H1 (cell line): ENCODE measurements at regions not wholly inside any gene's neighbourhood (a gene's known extent, or its start where the extent isn't known, plus 50 kb on each side); places are given as distances from the start of the nearest gene placed in this dataset.

ENCODE experiments used
- CTCF ChIA-PET: fragments of 300-600 bp; sonication (Branson Sonifier 250); formaldehyde crosslinking; loops from one replicate; lab custom pipeline; 2021; ENCODE audit not compliant: partially characterized antibody; lab: Charles Lee
- POLR2A ChIA-PET: fragments of 300-600 bp; sonication (Branson Sonifier 250); formaldehyde crosslinking; loops from one replicate; lab custom pipeline; 2021; ENCODE audit warnings: inconsistent platforms; ENCODE audit not compliant: partially characterized antibody; lab: Charles Lee
- DNase-seq, 2 experiments: peaks; one replicate each; pipeline versions ENCODE4 v3.0.0 to v3.0.0-alpha.2; 2010 to 2022; ENCODE audit warnings: low spot score in 2 of 2, low read depth in 1 of 2, mixed read lengths in 1 of 2
- FAIRE-seq: peaks from 2 replicates; lab custom pipeline; 2011; peaks lifted over from hg19 to GRCh38; lab: Jason Lieb, UNC
- H2AFZ ChIP-seq: 2 replicates; pipeline ENCODE4 v1.8.1; 2012; ENCODE audit warnings: low read length, inconsistent platforms
- H2AK5ac ChIP-seq: 2 replicates; pipeline ENCODE4 v1.6.1; 2013; ENCODE audit warnings: low read depth, low read length
- H2BK120ac ChIP-seq: replicated peaks from 2 replicates; pipeline ENCODE3; 2013; ENCODE audit warnings: low read depth, low read length, inconsistent platforms
- H2BK12ac ChIP-seq: 2 replicates; pipeline ENCODE4 v1.6.1; 2013; ENCODE audit warnings: low read depth, low read length
- H2BK15ac ChIP-seq: 2 replicates; pipeline ENCODE4 v1.6.1; 2013; ENCODE audit warnings: low read length
- H2BK20ac ChIP-seq: 2 replicates; pipeline ENCODE4 v1.6.1; 2013; ENCODE audit warnings: low read length
- H2BK5ac ChIP-seq: 2 replicates; pipeline ENCODE4 v1.6.1; 2013; ENCODE audit warnings: low read depth, low read length
- H3K14ac ChIP-seq: 2 replicates; pipeline ENCODE4 v1.6.1; 2013; ENCODE audit warnings: inconsistent platforms; ENCODE audit not compliant: insufficient read length
- H3K18ac ChIP-seq: 2 replicates; pipeline ENCODE4 v1.6.1; 2013; ENCODE audit warnings: low read length; ENCODE audit errors: extremely low read depth
- H3K23ac ChIP-seq: 2 replicates; pipeline ENCODE4 v1.6.1; 2013; ENCODE audit warnings: inconsistent platforms; ENCODE audit not compliant: insufficient read length
- H3K23me2 ChIP-seq: 2 replicates; pipeline ENCODE4 v1.6.1; 2013; ENCODE audit warnings: low read depth, low read length
- H3K27ac ChIP-seq: 2 replicates; pipeline ENCODE4 v1.6.1; 2011; ENCODE audit warnings: low read depth, low read length, inconsistent platforms
- H3K27me3 ChIP-seq, 4 experiments: replicated peaks in 1 of 4; 1 replicate in 1 of 4; 2 replicates in 3 of 4; pipeline versions ENCODE4 v1.6.1 to v1.8.1; 2011 to 2013; ENCODE audit warnings: low read length in 3 of 4, mild to moderate bottlenecking in 3 of 4, inconsistent platforms in 2 of 4, mixed read lengths in 2 of 4, moderate library complexity in 1 of 4; ENCODE audit not compliant: control insufficient read depth in 3 of 4, insufficient read depth in 3 of 4; ENCODE audit errors: extremely low read depth in 1 of 4
- H3K36me3 ChIP-seq, 4 experiments: 2 replicates each; pipeline versions ENCODE4 v1.6.1 to v1.8.1; 2011 to 2013; ENCODE audit warnings: mild to moderate bottlenecking in 4 of 4, low read length in 3 of 4, moderate library complexity in 2 of 4, control low read depth in 1 of 4, inconsistent platforms in 1 of 4; ENCODE audit not compliant: insufficient read depth in 4 of 4, control insufficient read depth in 2 of 4
- H3K4ac ChIP-seq: replicated peaks from 2 replicates; pipeline ENCODE3; 2013; ENCODE audit warnings: low read length, low read depth, mixed read lengths, inconsistent platforms; ENCODE audit not compliant: insufficient read length
- H3K4me1 ChIP-seq, 4 experiments: replicated peaks in 1 of 4; 1 replicate in 1 of 4; 2 replicates in 3 of 4; pipeline versions ENCODE4 v1.6.1 to v1.8.1; 2011 to 2013; ENCODE audit warnings: low read length in 3 of 4, inconsistent platforms in 2 of 4, mixed read lengths in 1 of 4; ENCODE audit not compliant: insufficient read depth in 4 of 4, control insufficient read depth in 3 of 4
- H3K4me2 ChIP-seq, 2 experiments: 2 replicates each; pipeline versions ENCODE4 v1.6.1 to v1.8.1; 2011 to 2013; ENCODE audit warnings: low read depth in 2 of 2, low read length in 2 of 2, control low read depth in 1 of 2, inconsistent platforms in 1 of 2, mild to moderate bottlenecking in 1 of 2; ENCODE audit not compliant: insufficient read depth in 1 of 2
- H3K4me3 ChIP-seq, 4 experiments: fragments of 200-600, 300-600 bp in 1 of 4; sonication (generic), shearing (Covaris generic), sonication (Bioruptor Twin) in 1 of 4; 2 replicates each; pipeline versions ENCODE4 v1.5.1 to v1.8.1; 2011 to 2016; ENCODE audit warnings: low read length in 4 of 4, low read depth in 3 of 4, control low read depth in 2 of 4, inconsistent platforms in 2 of 4, mild to moderate bottlenecking in 2 of 4, mixed read lengths in 1 of 4, moderate library complexity in 1 of 4; ENCODE audit not compliant: insufficient read depth in 2 of 4; ENCODE audit errors: extremely low read depth in 1 of 4
- H3K56ac ChIP-seq: replicated peaks from 2 replicates; pipeline ENCODE3; 2013; ENCODE audit warnings: low read depth, mild to moderate bottlenecking, mixed read lengths, low read length, inconsistent platforms; ENCODE audit not compliant: insufficient read length
- H3K79me1 ChIP-seq: 2 replicates; pipeline ENCODE4 v1.6.1; 2013; ENCODE audit warnings: low read depth, low read length, control low read depth
- H3K79me2 ChIP-seq, 2 experiments: 2 replicates each; pipeline versions ENCODE4 v1.6.1 to v1.8.1; 2012 to 2013; ENCODE audit warnings: low read length in 2 of 2, mild to moderate bottlenecking in 2 of 2, inconsistent platforms in 1 of 2; ENCODE audit not compliant: insufficient read depth in 2 of 2, control insufficient read depth in 1 of 2
- H3K9ac ChIP-seq, 4 experiments: replicated peaks in 1 of 4; 1 replicate in 1 of 4; 2 replicates in 3 of 4; pipeline versions ENCODE4 v1.6.1 to v1.8.1; 2011 to 2013; ENCODE audit warnings: low read depth in 3 of 4, low read length in 3 of 4, control low read depth in 2 of 4, mild to moderate bottlenecking in 2 of 4, moderate library complexity in 2 of 4, inconsistent platforms in 1 of 4; ENCODE audit errors: extremely low read depth in 1 of 4
- H3K9me3 ChIP-seq, 2 experiments: 2 replicates each; pipeline versions ENCODE4 v1.6.1 to v1.8.1; 2012 to 2013; ENCODE audit warnings: mild to moderate bottlenecking in 2 of 2, moderate library complexity in 2 of 2, control low read depth in 1 of 2, inconsistent platforms in 1 of 2, low read depth in 1 of 2, low read length in 1 of 2, mixed read lengths in 1 of 2; ENCODE audit not compliant: insufficient read depth in 2 of 2
- H4K20me1 ChIP-seq, 2 experiments: replicated peaks in 1 of 2; 2 replicates each; pipeline versions ENCODE3 to v1.8.1; 2011 to 2013; ENCODE audit warnings: inconsistent platforms in 2 of 2, low read length in 2 of 2, mild to moderate bottlenecking in 1 of 2; ENCODE audit not compliant: insufficient read depth in 2 of 2, control insufficient read depth in 1 of 2
- H4K5ac ChIP-seq: 2 replicates; pipeline ENCODE4 v1.6.1; 2013; ENCODE audit warnings: low read length, low read depth, mixed read lengths, inconsistent platforms; ENCODE audit not compliant: insufficient read length
- H4K8ac ChIP-seq: 2 replicates; pipeline ENCODE4 v1.8.0; 2013; ENCODE audit warnings: mild to moderate bottlenecking, moderate library complexity, low read length, inconsistent platforms; ENCODE audit not compliant: insufficient read depth; ENCODE audit errors: extremely low read depth
- H4K91ac ChIP-seq: replicated peaks from 2 replicates; pipeline ENCODE3; 2013; ENCODE audit warnings: low read length, mixed read lengths, inconsistent platforms; ENCODE audit not compliant: insufficient read length
- BCL11A ChIP-seq, 2 experiments: IDR thresholded peaks; one replicate each; pipeline ENCODE4 v1.6.1; 2011; ENCODE audit warnings: low read depth in 2 of 2, low read length in 2 of 2, mild to moderate bottlenecking in 2 of 2
- POLR2A ChIP-seq, 2 experiments: IDR thresholded peaks; 1 replicate in 1 of 2; 2 replicates in 1 of 2; pipeline ENCODE4 v1.6.1; 2011; ENCODE audit warnings: low read depth in 2 of 2, low read length in 2 of 2, mild to moderate bottlenecking in 2 of 2; ENCODE audit errors: control extremely low read depth in 1 of 2

GRCh38 chr1:121587777-121588176 is 403.0 kb downstream of the SRGAP2C start:
- H2BK20ac ChIP-seq = no peak overlapping the region
- H3K56ac ChIP-seq = no peak overlapping the region
- H2BK5ac ChIP-seq = no peak overlapping the region
- no peak overlapping the region for H3K9ac ChIP-seq
- H3K79me2 ChIP-seq = no peaks in the 10 kb centered on the region
- H3K18ac ChIP-seq = no peak overlapping the region
- H3K79me1 ChIP-seq = no peaks in the 10 kb centered on the region
- no peaks in the 10 kb centered on the region for H3K36me3 ChIP-seq
- POLR2A ChIA-PET = no interaction called here
- DNase-seq (no peak), FAIRE-seq (no peak)
- H2AFZ ChIP-seq = no peak overlapping the region
- no peak overlapping the region for H3K27ac ChIP-seq
- H3K23me2 ChIP-seq = no peaks in the 10 kb centered on the region
- CTCF ChIA-PET = no interaction called here
- no peak overlapping the region for H3K14ac ChIP-seq
- no peak for TF ChIP-seq BCL11A (IDR thresholded peaks at IDR 0.05; ENCODE audit: low read depth in 2 of 2, low read length in 2 of 2)
- no peak for TF ChIP-seq POLR2A (IDR thresholded peaks at IDR 0.05; ENCODE audit: control extremely low read depth in 1 of 2, low read depth in 2 of 2, low read length in 2 of 2)
- peaks cover 0 to 9% (median 6%) of the 10 kb centered on the region in 4 experiments; a peak in 4 of 7 replicates for H3K4me1 ChIP-seq
- H2BK12ac ChIP-seq = peak overlapping the region; percentile 68; the same call in 1 of the 2 replicates
- no peak overlapping the region for H4K8ac ChIP-seq
- no peak overlapping the region for H2BK15ac ChIP-seq
- H3K27me3 ChIP-seq = no peaks in the 10 kb centered on the region
- peak overlapping the region; percentile 53 for H3K4ac ChIP-seq
- H2BK120ac ChIP-seq = no peak overlapping the region
- no peaks in the 10 kb centered on the region for H4K20me1 ChIP-seq
- no peaks in the 10 kb centered on the region for H3K9me3 ChIP-seq
- no peak overlapping the region for H3K4me3 ChIP-seq
- no peak overlapping the region for H3K4me2 ChIP-seq
- no peak overlapping the region for H4K5ac ChIP-seq
- H4K91ac ChIP-seq = no peak overlapping the region
- no peak overlapping the region for H2AK5ac ChIP-seq
- H3K23ac ChIP-seq = no peak overlapping the region
